H1 (cell line): ENCODE measurements at regions not wholly inside any gene's neighbourhood (a gene's known extent, or its start where the extent isn't known, plus 50 kb on each side); places are given as distances from the start of the nearest gene placed in this dataset.

Experiments used
- EZH2 ChIP-seq: fragments of 200-600 bp; sonication (generic); IDR thresholded peaks from 2 replicates; pipeline ENCODE4 v1.7.1; 2012; ENCODE audit warnings: low read depth, mild to moderate bottlenecking, moderate library complexity, low read length, inconsistent platforms; ENCODE audit not compliant: severe bottlenecking
- SIN3A ChIP-seq, 2 experiments: IDR thresholded peaks in 1 of 2; conservative IDR thresholded peaks in 1 of 2; 2 replicates each; pipeline ENCODE4 v1.6.1; 2011 to 2012; ENCODE audit warnings: low read length in 2 of 2, improper control_type of control experiment in 1 of 2, low read depth in 1 of 2, mild to moderate bottlenecking in 1 of 2
- TAF7 ChIP-seq: optimal IDR thresholded peaks from 2 replicates; pipeline ENCODE3; 2011; ENCODE audit warnings: low read depth, mild to moderate bottlenecking, inconsistent platforms, low read length, moderate library complexity, borderline replicate concordance
- TBP ChIP-seq: IDR thresholded peaks from 2 replicates; pipeline ENCODE4 v1.6.1; 2011; ENCODE audit warnings: low read depth, low read length, improper control_type of control experiment
- TF ChIP-seq, protein P1 (sequence below), 3 experiments: IDR thresholded peaks; 1 replicate in 2 of 3; 2 replicates in 1 of 3; pipeline versions ENCODE4 v1.5.1 to v1.6.1; 2011; ENCODE audit warnings: low read length in 3 of 3, mild to moderate bottlenecking in 3 of 3, inconsistent platforms in 2 of 3, low read depth in 1 of 3, moderate library complexity in 1 of 3; ENCODE audit not compliant: insufficient read depth in 1 of 3; ENCODE audit errors: control extremely low read depth in 1 of 3

DNA sequence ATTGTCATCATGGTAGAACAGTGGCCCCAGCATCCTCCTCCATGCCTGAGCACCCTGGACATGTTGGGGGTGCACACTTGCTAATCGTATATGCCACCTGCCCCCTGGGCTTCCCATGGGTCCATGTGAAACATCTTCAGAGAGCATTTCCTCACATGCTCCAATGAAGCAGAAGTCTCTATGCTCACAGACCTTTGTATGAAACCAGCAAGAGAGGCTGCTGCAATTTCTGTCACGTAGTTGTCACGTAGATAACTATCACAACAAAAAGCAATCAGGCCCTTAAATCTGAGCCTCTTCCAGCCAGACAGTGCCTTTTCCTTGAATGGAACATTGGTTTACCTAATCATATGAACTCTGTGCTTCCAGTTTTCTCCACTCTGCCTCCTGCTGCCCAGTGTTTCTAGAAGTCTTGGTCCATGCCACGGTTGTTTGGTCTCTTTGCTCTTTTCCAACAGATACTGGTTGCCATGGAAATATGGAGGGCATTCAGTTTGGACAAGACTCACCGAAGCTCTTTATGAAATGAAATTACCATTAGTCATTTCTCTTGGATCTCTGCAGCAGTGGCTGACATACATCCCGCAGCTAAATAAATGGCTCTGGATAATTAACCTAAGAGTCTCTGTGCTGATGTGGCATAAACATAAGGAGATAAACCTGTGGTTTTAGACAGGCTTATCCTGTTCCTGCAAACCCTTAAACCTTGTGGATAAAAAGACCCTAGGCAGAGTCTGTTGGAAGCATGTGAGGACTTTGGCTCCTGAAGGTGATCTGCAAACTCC, 172.8 kb upstream of the SYNDIG1 start:
- no peak for TF ChIP-seq EZH2
- TF ChIP-seq TAF7, result no peak
- no peak for TF ChIP-seq TBP
- TF ChIP-seq SIN3A (conservative IDR thresholded peaks at IDR 0.05 in 1 of 2, IDR thresholded peaks at IDR 0.05 in 1 of 2; ENCODE audit: low read depth in 1 of 2, low read length in 2 of 2), result no peak
- TF ChIP-seq, protein P1, sequence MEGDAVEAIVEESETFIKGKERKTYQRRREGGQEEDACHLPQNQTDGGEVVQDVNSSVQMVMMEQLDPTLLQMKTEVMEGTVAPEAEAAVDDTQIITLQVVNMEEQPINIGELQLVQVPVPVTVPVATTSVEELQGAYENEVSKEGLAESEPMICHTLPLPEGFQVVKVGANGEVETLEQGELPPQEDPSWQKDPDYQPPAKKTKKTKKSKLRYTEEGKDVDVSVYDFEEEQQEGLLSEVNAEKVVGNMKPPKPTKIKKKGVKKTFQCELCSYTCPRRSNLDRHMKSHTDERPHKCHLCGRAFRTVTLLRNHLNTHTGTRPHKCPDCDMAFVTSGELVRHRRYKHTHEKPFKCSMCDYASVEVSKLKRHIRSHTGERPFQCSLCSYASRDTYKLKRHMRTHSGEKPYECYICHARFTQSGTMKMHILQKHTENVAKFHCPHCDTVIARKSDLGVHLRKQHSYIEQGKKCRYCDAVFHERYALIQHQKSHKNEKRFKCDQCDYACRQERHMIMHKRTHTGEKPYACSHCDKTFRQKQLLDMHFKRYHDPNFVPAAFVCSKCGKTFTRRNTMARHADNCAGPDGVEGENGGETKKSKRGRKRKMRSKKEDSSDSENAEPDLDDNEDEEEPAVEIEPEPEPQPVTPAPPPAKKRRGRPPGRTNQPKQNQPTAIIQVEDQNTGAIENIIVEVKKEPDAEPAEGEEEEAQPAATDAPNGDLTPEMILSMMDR (IDR thresholded peaks at IDR 0.05; ENCODE audit: control extremely low read depth in 1 of 3, insufficient read depth in 1 of 3, low read depth in 1 of 3, low read length in 3 of 3), result no peak
